B cell (primary cell): ENCODE measurements at regions not wholly inside any gene's neighbourhood (a gene's known extent, or its start where the extent isn't known, plus 50 kb on each side); places are given as distances from the start of the nearest gene placed in this dataset.

Experiments
- ATAC-seq: fragments of 200-7000 bp; cut with Tn5 transposase; one replicate; pipeline ENCODE4 v1.10.0; 2021; ENCODE audit warnings: low read depth, mild to moderate bottlenecking, moderate number of reproducible peaks, moderate library complexity
- CTCF ChIA-PET: fragments of 350-600 bp; sonication (Branson Sonifier 250); formaldehyde crosslinking; loops from one replicate; lab custom pipeline; 2021; ENCODE audit warnings: antibody characterized with exemption, inconsistent platforms; lab: Charles Lee
- POLR2A ChIA-PET: fragments of 350-600 bp; sonication (Branson Sonifier 250); formaldehyde crosslinking; loops from one replicate; lab custom pipeline; 2021; ENCODE audit warnings: antibody characterized with exemption; lab: Charles Lee
- DNase-seq: peaks from one replicate; pipeline ENCODE4 v3.0.0; 2013
- H2AFZ ChIP-seq: 2 replicates; pipeline ENCODE4 v1.6.1; 2012; ENCODE audit warnings: mild to moderate bottlenecking, low read depth, low read length; ENCODE audit not compliant: insufficient read depth, poor library complexity, severe bottlenecking
- H3K27ac ChIP-seq, 2 donors: 1 replicate in 1 of 2; 2 replicates in 1 of 2; pipeline ENCODE4 v1.5.1; 2012 to 2013; ENCODE audit warnings: low read length in 2 of 2, mild to moderate bottlenecking in 2 of 2, moderate library complexity in 1 of 2
- H3K27me3 ChIP-seq, 4 experiments: fragments of 200-600 bp in 1 of 4; sonication (generic) in 1 of 4; replicated peaks in 1 of 4; 1 replicate in 2 of 4; 2 replicates in 2 of 4; pipeline versions ENCODE4 v1.6.1 to v1.7.0; 2013 to 2016; ENCODE audit warnings: low read length in 3 of 4, mild to moderate bottlenecking in 2 of 4, mixed read lengths in 1 of 4, moderate library complexity in 1 of 4; ENCODE audit not compliant: insufficient read depth in 4 of 4, control insufficient read depth in 3 of 4; ENCODE audit errors: control extremely low read depth in 1 of 4
- H3K36me3 ChIP-seq, 2 experiments: replicated peaks in 1 of 2; 1 replicate in 1 of 2; 2 replicates in 1 of 2; pipeline versions ENCODE4 v1.6.1 to v1.7.1; 2013; ENCODE audit warnings: low read length in 1 of 2; ENCODE audit not compliant: insufficient read depth in 2 of 2, control insufficient read depth in 1 of 2; ENCODE audit errors: control extremely low read depth in 1 of 2, extremely low read depth in 1 of 2
- H3K4me1 ChIP-seq, 2 donors: fragments of 200-600 bp in 1 of 2; sonication (generic) in 1 of 2; 1 replicate in 1 of 2; 2 replicates in 1 of 2; pipeline versions ENCODE4 v1.5.1 to v1.6.1; 2013 to 2017; ENCODE audit warnings: low read length in 2 of 2; ENCODE audit not compliant: control insufficient read depth in 2 of 2, insufficient read depth in 2 of 2
- H3K4me2 ChIP-seq: replicated peaks from 2 replicates; pipeline ENCODE3; 2012; ENCODE audit warnings: mild to moderate bottlenecking, low read depth, low read length; ENCODE audit not compliant: poor library complexity, severe bottlenecking
- H3K4me3 ChIP-seq, 5 experiments: fragments of 200-600 bp in 1 of 5; sonication (generic) in 1 of 5; 1 replicate in 3 of 5; 2 replicates in 2 of 5; pipeline versions ENCODE4 v1.5.1 to v1.7.0; 2011 to 2016; ENCODE audit warnings: low read length in 4 of 5, mild to moderate bottlenecking in 4 of 5, low read depth in 2 of 5, control low read depth in 1 of 5, moderate library complexity in 1 of 5; ENCODE audit not compliant: insufficient read depth in 1 of 5; ENCODE audit errors: control extremely low read depth in 1 of 5, extremely low read depth in 1 of 5
- H3K79me2 ChIP-seq: fragments of 200-600 bp; sonication (generic); one replicate; pipeline ENCODE4 v1.6.0; 2016; ENCODE audit warnings: low read length; ENCODE audit not compliant: control insufficient read depth, insufficient read depth
- H3K9ac ChIP-seq: fragments of 200-600 bp; sonication (generic); 2 replicates; pipeline ENCODE4 v1.6.1; 2017; ENCODE audit warnings: mild to moderate bottlenecking, low read length, moderate library complexity
- H3K9me3 ChIP-seq, 3 donors: one replicate each; pipeline versions ENCODE4 v1.6.1 to v1.7.1; 2013; ENCODE audit warnings: low read length in 2 of 3; ENCODE audit not compliant: control insufficient read depth in 2 of 3, insufficient read depth in 1 of 3; ENCODE audit errors: control extremely low read depth in 1 of 3
- H4K20me1 ChIP-seq: 2 replicates; pipeline ENCODE4 v1.6.0; 2012; ENCODE audit warnings: mild to moderate bottlenecking, low read length; ENCODE audit not compliant: insufficient read depth, control insufficient read depth, poor library complexity, severe bottlenecking
- H3K27ac Mint-ChIP-seq: one replicate; pipeline ENCODE4 v1.8.0; 2021; ENCODE audit warnings: mixed read lengths
- H3K27me3 Mint-ChIP-seq: one replicate; pipeline ENCODE4 v1.8.0; 2021; ENCODE audit warnings: mixed read lengths
- H3K4me1 Mint-ChIP-seq: one replicate; pipeline ENCODE4 v1.8.0; 2021; ENCODE audit warnings: mixed read lengths
- H3K4me3 Mint-ChIP-seq: one replicate; pipeline ENCODE4 v1.8.0; 2021; ENCODE audit warnings: mixed read lengths
- H3K9me3 Mint-ChIP-seq: one replicate; pipeline ENCODE4 v1.8.0; 2022; ENCODE audit warnings: mixed read lengths; ENCODE audit not compliant: insufficient read depth
- CTCF ChIP-seq: fragments of 200-600 bp; IDR thresholded peaks from one replicate; pipeline ENCODE4 v1.8.0; 2022; ENCODE audit warnings: antibody characterized with exemption, mild to moderate bottlenecking
- EZH2 ChIP-seq: IDR thresholded peaks from 2 replicates; pipeline ENCODE4 v1.6.1; 2012; ENCODE audit warnings: borderline replicate concordance, low read depth, mild to moderate bottlenecking, moderate library complexity, low read length; ENCODE audit not compliant: insufficient read depth, poor library complexity, severe bottlenecking
- WGBS: methylation state at CpG from one replicate; pipeline ENCODE4 v1.1.5; 2013; ENCODE audit warnings: missing lambda C conversion rate; ENCODE audit not compliant: insufficient coverage; 5-methylcytosine and 5-hydroxymethylcytosine counted together
- intact Hi-C: fragments of 100-400 bp; cut with micrococcal nuclease; formaldehyde crosslinking; loops from one replicate; pipeline ENCODE4 v1.10.0; 2022

DNA sequence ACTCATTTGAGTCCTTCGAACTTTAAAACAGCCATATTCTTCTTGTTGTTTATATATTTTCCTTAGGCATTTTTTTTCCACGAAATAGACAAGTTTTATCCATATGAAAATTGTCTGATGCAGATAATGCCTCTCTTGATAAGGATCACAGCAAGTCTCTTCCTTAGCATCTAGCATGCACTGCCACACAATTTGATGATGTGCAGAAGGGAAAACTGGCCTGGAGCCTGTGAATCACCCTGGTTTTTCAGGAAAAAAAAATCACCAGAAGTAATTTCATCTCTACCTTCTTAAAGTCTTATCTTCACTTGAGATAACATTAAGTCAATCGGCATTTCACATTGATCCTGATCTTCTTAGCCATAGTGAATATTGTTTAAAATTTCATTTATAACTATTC is 199.8 kb downstream of the TENT5A start:
- Histone ChIP-seq H3K9ac (no peak overlapping the region), H3K27ac (no peak overlapping the region), H3K79me2 (no peaks in the 10 kb centered on the region), H3K4me1 (no peaks in the 10 kb centered on the region), H3K36me3 (no peaks in the 10 kb centered on the region), H3K9me3 (no peaks in the 10 kb centered on the region), H4K20me1 (no peaks in the 10 kb centered on the region), H3K27me3 (no peaks in the 10 kb centered on the region), H3K4me3 (no peak overlapping the region), H2AFZ (no peak overlapping the region), H3K4me2 (no peak overlapping the region)
- H3K27me3 Mint-ChIP-seq = no peaks in the 10 kb centered on the region
- no peaks in the 10 kb centered on the region for H3K9me3 Mint-ChIP-seq
- CTCF ChIA-PET = no interaction called here
- intact Hi-C loops = no loop called here
- TF ChIP-seq CTCF = no peak
- no peak for TF ChIP-seq EZH2
- no peak overlapping the region for H3K4me3 Mint-ChIP-seq
- ATAC-seq (no peak), DNase-seq (no peak)
- H3K27ac Mint-ChIP-seq = no peak overlapping the region
- no peaks in the 10 kb centered on the region for H3K4me1 Mint-ChIP-seq
- WGBS = no CpG with 5 or more reads among the region's 3 CpGs
- POLR2A ChIA-PET = no interaction called here

DNA sequence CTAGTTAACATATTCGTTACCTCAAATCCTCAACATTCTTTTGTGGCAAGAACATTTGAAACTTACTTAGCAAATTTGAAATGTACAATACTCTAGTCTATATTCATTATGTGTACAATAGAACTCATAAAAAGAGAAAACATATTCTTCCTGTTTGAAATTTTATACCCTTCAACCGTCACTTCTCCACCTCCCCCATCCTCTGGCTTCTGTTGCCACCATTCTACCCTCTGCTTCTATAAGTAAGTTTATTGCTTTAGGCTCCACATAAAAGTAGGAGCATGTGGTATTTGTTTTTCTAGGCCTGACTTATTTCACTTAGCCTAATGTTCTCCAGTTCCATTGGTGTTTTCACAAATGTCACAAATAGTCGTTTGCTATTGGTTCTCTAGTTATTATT is 205.3 kb downstream of the TENT5A start:
- Histone ChIP-seq H2AFZ (no peak overlapping the region), H3K27ac (no peak overlapping the region), H3K9me3 (no peaks in the 10 kb centered on the region), H3K79me2 (no peaks in the 10 kb centered on the region), H3K36me3 (no peaks in the 10 kb centered on the region), H4K20me1 (no peaks in the 10 kb centered on the region), H3K4me3 (no peak overlapping the region), H3K27me3 (no peaks in the 10 kb centered on the region), H3K4me1 (no peaks in the 10 kb centered on the region), H3K9ac (no peak overlapping the region), H3K4me2 (no peak overlapping the region)
- H3K27me3 Mint-ChIP-seq = no peaks in the 10 kb centered on the region
- WGBS = no CpG with 5 or more reads among the region's 3 CpGs
- no peaks in the 10 kb centered on the region for H3K9me3 Mint-ChIP-seq
- no peak for ATAC-seq
- no peak overlapping the region for H3K27ac Mint-ChIP-seq
- POLR2A ChIA-PET = no interaction called here
- H3K4me1 Mint-ChIP-seq = no peaks in the 10 kb centered on the region
- no peak for DNase-seq
- no peak for TF ChIP-seq EZH2
- no peak for TF ChIP-seq CTCF
- intact Hi-C loops = no loop called here
- CTCF ChIA-PET = no interaction called here
- H3K4me3 Mint-ChIP-seq = no peak overlapping the region
